GM18519 (cell line): ENCODE measurements at regions not wholly inside any gene's neighbourhood (a gene's known extent, or its start where the extent isn't known, plus 50 kb on each side); places are given as distances from the start of the nearest gene placed in this dataset.

Experiments
- ATAC-seq: cut with Tn5 transposase; IDR thresholded peaks from one replicate; pipeline ENCODE4 v1.9.1; 2021; ENCODE audit warnings: mild to moderate bottlenecking, moderate library complexity; ENCODE audit not compliant: unreplicated experiment, low FRiP score

- ATAC-seq = no peak
Measured at GRCh38 chr12:13772264-13772663, 209.1 kb downstream of the GRIN2B start.

GRCh38 chr12:13770576-13770975 lies 210.8 kb downstream of the GRIN2B start:
- ATAC-seq = no peak

- ATAC-seq = no peak
Measured at GRCh38 chr12:13769966-13770365, 211.4 kb downstream of the GRIN2B start.

GRCh38 chr12:13769273-13769672 lies 212.1 kb downstream of the GRIN2B start:
- ATAC-seq = no peak

DNA sequence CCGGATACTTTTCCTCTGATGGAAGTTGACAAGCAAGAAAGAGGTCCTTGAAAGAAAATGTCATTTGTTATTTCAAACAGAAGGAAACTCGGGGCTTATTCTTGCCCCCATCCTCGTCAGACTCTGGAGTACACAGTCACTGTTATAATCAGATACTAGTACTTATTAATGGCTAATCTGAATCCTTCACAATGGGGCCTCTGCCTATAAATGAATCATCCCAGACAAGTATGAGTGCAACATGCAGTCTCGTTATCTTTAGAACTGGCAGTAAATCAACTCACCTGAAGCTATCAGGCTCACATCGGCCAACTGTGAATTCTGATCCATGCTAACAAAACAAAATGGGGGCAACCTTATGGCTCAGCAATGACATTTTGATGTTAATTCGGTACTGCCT lies 216.7 kb downstream of the GRIN2B start:
- ATAC-seq = no peak

DNA sequence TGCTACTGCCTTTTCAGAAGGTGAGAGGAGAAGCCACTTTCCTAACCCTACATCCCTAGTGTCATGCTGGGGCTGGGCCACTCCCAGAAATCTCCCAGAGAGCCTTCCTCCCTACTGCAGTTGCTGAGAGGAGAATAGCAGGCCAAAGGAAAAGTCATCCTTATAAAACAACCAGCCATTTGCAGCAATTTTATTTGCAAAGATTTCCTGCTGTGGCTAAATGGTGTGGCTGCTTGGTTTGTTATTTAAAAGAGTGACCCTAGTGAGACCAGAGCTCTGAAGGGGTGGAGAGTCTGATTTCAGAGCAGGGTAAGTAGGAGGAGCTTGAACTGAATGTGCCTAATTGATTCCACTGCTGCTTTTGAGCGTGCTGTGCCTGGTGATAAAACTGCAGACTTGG lies 232.0 kb downstream of the GRIN2B start:
- ATAC-seq = no peak

GRCh38 chr12:13745111-13745860 lies 236.1 kb downstream of the GRIN2B start:
- no peak for ATAC-seq

GRCh38 chr12:13744561-13744960 lies 236.8 kb downstream of the GRIN2B start:
- ATAC-seq = no peak

DNA sequence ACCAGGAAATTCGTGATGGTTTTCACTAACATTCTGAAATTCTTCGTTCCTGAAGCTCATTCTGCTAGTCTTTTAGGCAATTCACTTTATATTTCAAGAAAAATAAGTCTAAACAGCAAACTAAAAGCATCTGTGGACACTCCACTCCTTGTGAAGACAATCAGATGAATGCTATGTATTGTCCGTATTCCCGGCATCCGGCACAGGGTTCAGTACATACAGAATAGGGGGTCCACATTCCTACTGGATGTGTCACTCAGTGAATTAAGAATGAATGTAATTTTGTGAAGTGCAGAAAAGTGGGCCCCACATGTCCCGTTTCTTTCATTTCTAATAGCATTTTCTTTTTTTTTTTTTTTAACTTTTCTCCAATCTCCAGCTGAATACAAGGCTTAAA lies 241.3 kb downstream of the GRIN2B start:
- ATAC-seq = no peak

GRCh38 chr12:13735734-13736133 lies 245.7 kb downstream of the GRIN2B start:
- no peak for ATAC-seq

DNA sequence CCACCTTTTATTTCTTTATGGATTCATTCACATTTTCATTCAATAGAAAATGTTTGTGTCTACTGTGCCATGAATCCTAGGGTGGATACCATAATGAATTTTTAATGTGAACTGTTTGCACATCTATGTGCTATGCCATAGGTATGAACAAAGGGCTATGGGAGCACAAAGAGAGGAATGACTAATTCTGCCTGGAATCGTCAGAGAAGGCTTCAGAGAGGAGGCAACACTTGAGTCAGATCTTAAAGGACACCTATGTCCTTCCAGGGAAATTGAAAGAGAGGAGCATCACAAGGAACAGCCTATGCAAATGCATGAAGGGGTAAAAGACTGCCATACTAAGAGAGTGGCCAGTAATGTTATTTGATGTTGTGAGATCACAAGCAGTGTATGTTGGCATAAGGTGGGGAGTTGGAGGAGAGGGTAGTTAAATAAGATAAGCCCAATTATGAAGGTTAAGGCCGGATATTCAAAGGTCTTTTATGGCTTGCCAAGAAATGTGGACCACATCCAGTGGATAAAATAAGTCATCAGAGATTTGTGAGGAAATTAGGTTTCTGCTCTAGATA lies 246.7 kb downstream of the GRIN2B start:
- no peak for ATAC-seq

DNA sequence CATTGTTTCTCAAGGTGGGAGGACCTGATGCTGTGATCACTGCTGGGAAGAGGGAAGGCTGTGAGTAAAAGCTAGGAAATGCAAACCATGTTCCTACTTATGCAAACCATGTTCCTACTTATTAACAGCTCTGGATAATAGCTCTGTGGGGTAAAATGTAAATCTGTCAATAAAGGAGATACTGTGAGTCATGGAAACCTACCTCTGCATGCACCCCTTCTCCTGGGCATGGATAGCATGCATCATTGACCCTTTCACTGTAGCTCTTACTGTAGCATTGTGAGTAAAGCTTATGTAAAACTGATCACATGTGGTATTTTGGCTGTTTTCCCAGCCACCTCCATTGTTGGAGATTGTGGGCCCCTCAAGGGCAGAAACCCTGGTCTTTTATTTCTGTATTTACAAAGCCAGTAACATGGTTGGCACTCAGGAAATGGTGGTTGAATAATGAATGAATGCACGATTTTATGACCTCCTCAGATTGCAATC lies 253.7 kb downstream of the GRIN2B start:
- ATAC-seq = no peak

- no peak for ATAC-seq
Measured at GRCh38 chr12:13725049-13725448, 256.4 kb downstream of the GRIN2B start.

- no peak for ATAC-seq
Measured at GRCh38 chr12:13724136-13724535, 257.3 kb downstream of the GRIN2B start.

DNA sequence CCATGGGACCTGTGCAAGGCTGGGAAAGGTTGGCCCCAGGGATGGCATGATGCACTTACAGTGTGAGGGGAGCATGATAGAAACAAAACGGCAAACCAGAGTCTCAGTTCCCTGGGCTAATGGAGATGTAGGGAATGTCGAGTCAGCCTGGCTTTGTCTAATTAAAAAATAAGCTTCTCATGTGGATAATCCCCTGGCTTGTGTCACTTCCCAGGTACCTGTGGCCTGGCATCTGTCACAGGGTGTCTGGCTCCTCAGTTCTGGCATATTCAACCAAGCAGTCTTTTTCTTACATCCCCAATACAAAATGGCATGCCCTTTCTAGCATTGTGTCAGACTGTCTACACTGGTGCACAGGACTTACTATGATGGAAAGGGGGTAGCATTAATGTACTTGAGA lies 261.4 kb downstream of the GRIN2B start:
- ATAC-seq = no peak

DNA sequence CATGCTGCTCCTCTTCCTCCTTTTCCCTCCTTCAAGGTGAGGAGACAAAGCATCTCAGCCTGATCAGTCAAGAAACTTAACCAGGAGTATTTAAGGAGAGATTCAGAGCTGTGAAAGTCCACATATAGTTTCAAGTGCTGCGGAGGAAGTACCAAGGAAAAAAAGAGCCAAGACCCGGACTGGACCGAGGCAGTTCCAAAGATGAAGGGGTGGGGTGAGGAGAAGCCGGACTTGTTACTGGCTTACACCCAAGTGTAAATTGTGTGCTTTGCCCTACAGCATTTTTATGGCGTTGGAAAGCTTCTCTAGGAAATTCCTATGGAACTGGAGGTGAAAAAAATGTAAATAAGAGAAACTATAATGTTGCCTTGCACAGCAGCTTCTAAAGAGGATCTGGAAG lies 263.1 kb downstream of the GRIN2B start:
- ATAC-seq = no peak

- no peak for ATAC-seq
Measured at GRCh38 chr12:13716119-13716518, 265.3 kb downstream of the GRIN2B start.

- ATAC-seq = no peak
Measured at GRCh38 chr12:13713556-13714410, 267.6 kb downstream of the GRIN2B start.

GRCh38 chr12:13707829-13708228 lies 273.6 kb downstream of the GRIN2B start:
- ATAC-seq = no peak

DNA sequence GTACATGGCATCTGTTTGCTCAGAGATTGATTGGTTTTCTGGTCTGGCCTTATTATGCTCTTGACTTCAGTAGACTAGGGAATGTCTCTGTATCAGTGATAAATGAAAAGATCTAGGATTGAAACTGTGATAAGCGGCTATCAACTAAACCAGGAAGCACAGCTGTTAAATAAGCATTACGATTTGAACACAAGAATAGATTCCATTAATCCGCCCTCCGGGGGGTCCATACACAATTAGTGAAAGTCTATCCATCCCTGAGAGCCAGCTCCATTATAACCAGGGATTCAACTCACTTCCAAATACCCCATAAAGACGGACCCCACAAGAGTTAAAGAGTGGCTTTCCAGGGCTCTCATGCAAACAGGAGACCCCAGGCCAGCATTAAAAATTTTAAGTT lies 279.0 kb downstream of the GRIN2B start:
- no peak for ATAC-seq

DNA sequence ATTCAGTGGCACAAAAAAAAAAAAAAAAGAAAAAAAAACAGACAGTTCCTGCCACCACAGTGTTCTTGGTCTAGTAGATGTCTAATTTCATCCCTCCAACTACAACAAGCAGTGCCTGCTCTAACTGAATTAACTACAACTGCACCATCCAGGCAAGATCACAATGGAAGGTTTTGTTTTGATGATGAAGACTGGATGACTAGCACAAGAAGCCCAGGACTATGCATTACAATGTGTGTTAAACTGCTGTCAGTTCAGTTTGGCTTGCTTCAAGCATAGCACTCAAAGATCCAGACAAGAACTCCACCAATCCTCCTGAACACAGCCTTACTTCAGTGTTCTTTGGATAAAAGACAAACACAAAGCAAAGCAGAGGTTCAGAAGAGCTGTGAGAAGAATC lies 279.9 kb downstream of the GRIN2B start:
- ATAC-seq = no peak
